ENCODE measurements at regions not wholly inside any gene's neighbourhood (a gene's known extent, or its start where the extent isn't known, plus 50 kb on each side); places are given as distances from the start of the nearest gene placed in this dataset.

- Histone ChIP-seq H3K4me1 (ENCODE audit: insufficient read depth, low read length, poor library complexity, severe bottlenecking) (peaks cover 10% of the 10 kb centered on the region), H3K27me3 (ENCODE audit: insufficient read depth, low read length, poor library complexity, severe bottlenecking) (no peaks in the 10 kb centered on the region), H3K9me3 (ENCODE audit: insufficient read depth, low read depth, low read length) (peaks cover 5% of the 10 kb centered on the region; the same call in 1 of the 2 replicates), H3K79me2 (ENCODE audit: insufficient read depth, low read length) (no peaks in the 10 kb centered on the region), H3F3A (ENCODE audit: low read depth) (no peaks in the 10 kb centered on the region), H4K20me1 (ENCODE audit: insufficient read depth, low read length, poor library complexity, severe bottlenecking) (no peaks in the 10 kb centered on the region), H3K9ac (ENCODE audit: low read depth, low read length, poor library complexity, severe bottlenecking) (no peak overlapping the region), H3K9me2 (replicated peaks; ENCODE audit: low read depth, low read length) (no peaks in the 10 kb centered on the region), H2AFZ (ENCODE audit: low read length) (no peak overlapping the region), H3K36me3 (ENCODE audit: insufficient read depth, low read length) (no peaks in the 10 kb centered on the region), H3K4me3 (ENCODE audit: low read length, poor library complexity, severe bottlenecking) (no peak overlapping the region), H3K4me2 (ENCODE audit: low read depth, low read length, poor library complexity, severe bottlenecking) (no peak overlapping the region)
- TF ChIP-seq CTCF (conservative IDR thresholded peaks at IDR 0.05; ENCODE audit: low read length) (no peak), EZH2phosphoT487 (IDR thresholded peaks at IDR 0.05; ENCODE audit: borderline replicate concordance) (no peak)
Observed at GRCh38 chr15:100710222-100710621, 107.8 kb downstream of the ASB7 start.

- Histone ChIP-seq H3K4me2 (ENCODE audit: low read depth, low read length, poor library complexity, severe bottlenecking) (no peak overlapping the region), H3K36me3 (ENCODE audit: insufficient read depth, low read length) (no peaks in the 10 kb centered on the region), H3K9me2 (replicated peaks; ENCODE audit: low read depth, low read length) (no peaks in the 10 kb centered on the region), H4K20me1 (ENCODE audit: insufficient read depth, low read length, poor library complexity, severe bottlenecking) (no peaks in the 10 kb centered on the region), H2AFZ (ENCODE audit: low read length) (no peak overlapping the region), H3K9ac (ENCODE audit: low read depth, low read length, poor library complexity, severe bottlenecking) (no peak overlapping the region), H3K27me3 (ENCODE audit: insufficient read depth, low read length, poor library complexity, severe bottlenecking) (no peaks in the 10 kb centered on the region), H3K4me1 (ENCODE audit: insufficient read depth, low read length, poor library complexity, severe bottlenecking) (peaks cover 10% of the 10 kb centered on the region), H3K9me3 (ENCODE audit: insufficient read depth, low read depth, low read length) (peaks cover 5% of the 10 kb centered on the region; the same call in 1 of the 2 replicates), H3F3A (ENCODE audit: low read depth) (no peaks in the 10 kb centered on the region), H3K79me2 (ENCODE audit: insufficient read depth, low read length) (no peaks in the 10 kb centered on the region), H3K4me3 (ENCODE audit: low read length, poor library complexity, severe bottlenecking) (no peak overlapping the region)
- TF ChIP-seq EZH2phosphoT487 (IDR thresholded peaks at IDR 0.05; ENCODE audit: borderline replicate concordance) (no peak), CTCF (conservative IDR thresholded peaks at IDR 0.05; ENCODE audit: low read length) (no peak)
Observed at GRCh38 chr15:100710744-100711515, 108.5 kb downstream of the ASB7 start.

- Histone ChIP-seq H3F3A (ENCODE audit: low read depth) (no peaks in the 10 kb centered on the region), H4K20me1 (ENCODE audit: insufficient read depth, low read length, poor library complexity, severe bottlenecking) (no peaks in the 10 kb centered on the region), H2AFZ (ENCODE audit: low read length) (no peak overlapping the region), H3K4me1 (ENCODE audit: insufficient read depth, low read length, poor library complexity, severe bottlenecking) (peaks cover 10% of the 10 kb centered on the region), H3K9me3 (ENCODE audit: insufficient read depth, low read depth, low read length) (peaks cover 5% of the 10 kb centered on the region; the same call in 1 of the 2 replicates), H3K27me3 (ENCODE audit: insufficient read depth, low read length, poor library complexity, severe bottlenecking) (no peaks in the 10 kb centered on the region), H3K9ac (ENCODE audit: low read depth, low read length, poor library complexity, severe bottlenecking) (no peak overlapping the region), H3K4me3 (ENCODE audit: low read length, poor library complexity, severe bottlenecking) (no peak overlapping the region), H3K36me3 (ENCODE audit: insufficient read depth, low read length) (no peaks in the 10 kb centered on the region), H3K4me2 (ENCODE audit: low read depth, low read length, poor library complexity, severe bottlenecking) (no peak overlapping the region), H3K79me2 (ENCODE audit: insufficient read depth, low read length) (no peaks in the 10 kb centered on the region), H3K9me2 (replicated peaks; ENCODE audit: low read depth, low read length) (no peaks in the 10 kb centered on the region)
- TF ChIP-seq EZH2phosphoT487 (IDR thresholded peaks at IDR 0.05; ENCODE audit: borderline replicate concordance) (no peak), CTCF (conservative IDR thresholded peaks at IDR 0.05; ENCODE audit: low read length) (no peak)
Observed at GRCh38 chr15:100711516-100712021, 109.2 kb downstream of the ASB7 start.
